DMS79 treated with DMSO at 0.1 percent for 48 hours (cell line): ENCODE measurements at regions not wholly inside any gene's neighbourhood (a gene's known extent, or its start where the extent isn't known, plus 50 kb on each side); places are given as distances from the start of the nearest gene placed in this dataset.

Experiments
- DNase-seq: peaks from one replicate; lab custom pipeline; 2025; lab: John Stamatoyannopoulos, UW

- DNase-seq = no peak
Measured at GRCh38 chr6:105907991-105908390, 178.1 kb upstream of the PRDM1 start.

GRCh38 chr6:105907301-105907700, 178.8 kb upstream of the PRDM1 start:
- DNase-seq = no peak

GRCh38 chr6:105902401-105903031, 183.6 kb upstream of the PRDM1 start:
- DNase-seq = no peak

- DNase-seq = no peak
Measured at GRCh38 chr6:105901583-105901982, 184.6 kb upstream of the PRDM1 start.

DNA sequence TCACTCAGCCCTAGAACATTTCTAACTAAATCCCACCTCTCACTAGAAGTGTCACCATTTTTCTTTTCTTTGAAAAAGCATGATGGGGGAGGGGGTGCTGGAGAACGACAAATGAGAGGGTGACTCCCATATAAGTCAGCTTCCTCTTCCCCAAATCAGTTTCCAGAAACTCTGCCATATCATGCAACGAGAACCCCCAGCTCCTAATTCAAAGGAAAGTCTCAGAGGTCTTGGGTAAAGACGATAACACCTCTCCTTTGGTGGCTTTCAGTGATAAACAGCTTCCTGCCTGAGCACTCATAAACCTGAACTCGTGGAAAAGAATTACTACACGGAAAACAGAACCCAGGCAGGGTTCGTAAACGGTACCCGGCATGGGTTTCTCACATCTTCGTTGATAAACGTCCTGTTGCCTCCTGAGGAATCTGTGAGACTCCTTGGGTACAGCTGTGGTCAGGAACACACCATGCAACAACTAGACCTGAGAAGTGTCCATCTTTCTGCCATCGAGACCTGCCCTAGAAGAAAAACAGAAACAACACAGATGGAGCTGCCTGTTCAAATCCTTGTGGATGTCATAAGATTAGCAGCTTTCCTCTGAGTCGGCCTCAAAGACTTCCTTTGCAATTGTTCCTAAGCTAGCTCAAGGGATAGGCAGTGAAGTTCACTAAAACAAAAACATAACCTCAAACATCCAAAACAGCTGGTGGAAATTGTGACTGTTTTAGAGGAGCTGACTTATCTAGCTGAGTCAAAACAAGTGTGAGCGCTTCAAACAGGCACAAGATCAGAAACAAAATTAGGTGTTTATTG, 185.8 kb upstream of the PRDM1 start:
- DNase-seq = no peak

GRCh38 chr6:105898286-105898685, 187.8 kb upstream of the PRDM1 start:
- no peak for DNase-seq

- DNase-seq = no peak
Measured at GRCh38 chr6:105897131-105897530, 189.0 kb upstream of the PRDM1 start.

DNA sequence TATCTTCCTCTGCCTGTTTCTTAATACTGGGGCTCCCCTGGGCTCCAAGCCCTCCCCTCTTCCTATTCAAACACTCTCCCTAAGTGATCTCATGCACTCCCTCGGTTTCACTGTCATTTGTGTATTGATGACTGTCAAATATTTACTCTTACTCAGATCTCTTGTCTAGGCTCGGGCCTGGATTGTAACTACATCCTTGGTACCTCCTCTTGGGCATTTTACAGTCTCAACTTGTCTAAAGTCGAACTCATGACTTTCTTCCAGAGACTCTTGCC, 189.4 kb upstream of the PRDM1 start:
- no peak for DNase-seq

GRCh38 chr6:105896052-105896820, 189.9 kb upstream of the PRDM1 start:
- no peak for DNase-seq

- no peak for DNase-seq
Measured at GRCh38 chr6:105894556-105894955, 191.6 kb upstream of the PRDM1 start.

- DNase-seq = no peak
Measured at GRCh38 chr6:105893741-105894140, 192.4 kb upstream of the PRDM1 start.

- no peak for DNase-seq
Measured at GRCh38 chr6:105892577-105893262, 193.4 kb upstream of the PRDM1 start.

GRCh38 chr6:105890521-105891244, 195.5 kb upstream of the PRDM1 start:
- no peak for DNase-seq

DNA sequence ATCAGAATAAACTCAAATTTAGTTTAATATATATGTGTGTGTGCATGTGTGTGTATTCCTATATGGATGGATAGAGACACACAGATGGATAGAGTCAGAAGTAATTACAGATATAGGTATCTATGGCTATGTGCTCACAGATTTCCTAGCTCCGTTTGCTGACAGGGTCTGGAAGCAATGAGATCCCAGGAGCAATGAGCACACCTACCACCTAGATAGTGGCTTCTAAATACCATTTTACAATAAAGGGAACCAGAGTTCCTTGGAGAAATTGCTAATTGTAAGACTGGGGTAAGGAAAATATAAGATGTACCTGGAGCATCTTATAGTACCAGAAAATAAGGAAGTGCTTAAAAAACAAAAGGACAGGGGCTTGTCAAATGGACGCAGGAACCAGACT, 196.2 kb upstream of the PRDM1 start:
- no peak for DNase-seq

DNA sequence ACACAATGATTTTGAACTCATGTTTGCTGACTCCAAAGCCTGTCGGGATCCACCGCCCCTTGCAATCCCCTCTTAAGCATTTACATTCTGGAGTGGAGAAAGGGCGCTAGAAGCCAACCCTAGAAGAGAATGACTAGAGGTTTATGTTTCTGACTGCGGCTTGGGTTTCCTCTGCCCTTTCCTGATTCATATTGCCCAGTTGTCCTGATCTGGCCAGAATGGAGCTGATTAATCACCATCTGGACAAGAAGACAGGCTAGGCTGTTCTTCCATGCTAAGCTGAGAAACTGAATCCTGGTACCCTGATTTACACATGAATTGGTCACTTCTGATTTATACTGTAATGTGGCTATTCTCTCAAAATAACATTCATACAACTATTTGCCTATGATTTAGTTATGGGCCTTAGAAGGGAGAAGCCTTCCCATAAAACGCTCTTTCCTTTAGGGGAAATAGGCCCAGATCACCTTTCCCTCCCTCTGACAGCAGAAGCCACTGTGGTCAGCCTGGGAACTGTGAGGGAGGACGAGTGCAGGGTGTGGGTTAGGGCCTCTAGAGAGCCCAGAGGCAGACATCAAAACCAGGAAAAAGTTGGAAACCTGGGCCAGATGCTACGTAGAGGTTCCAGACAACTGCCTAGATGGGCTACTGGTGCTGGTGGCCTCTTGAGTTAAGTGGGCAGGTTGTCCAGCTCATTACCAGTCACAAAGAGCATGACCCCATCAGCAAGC, 199.2 kb upstream of the PRDM1 start:
- no peak for DNase-seq

DNA sequence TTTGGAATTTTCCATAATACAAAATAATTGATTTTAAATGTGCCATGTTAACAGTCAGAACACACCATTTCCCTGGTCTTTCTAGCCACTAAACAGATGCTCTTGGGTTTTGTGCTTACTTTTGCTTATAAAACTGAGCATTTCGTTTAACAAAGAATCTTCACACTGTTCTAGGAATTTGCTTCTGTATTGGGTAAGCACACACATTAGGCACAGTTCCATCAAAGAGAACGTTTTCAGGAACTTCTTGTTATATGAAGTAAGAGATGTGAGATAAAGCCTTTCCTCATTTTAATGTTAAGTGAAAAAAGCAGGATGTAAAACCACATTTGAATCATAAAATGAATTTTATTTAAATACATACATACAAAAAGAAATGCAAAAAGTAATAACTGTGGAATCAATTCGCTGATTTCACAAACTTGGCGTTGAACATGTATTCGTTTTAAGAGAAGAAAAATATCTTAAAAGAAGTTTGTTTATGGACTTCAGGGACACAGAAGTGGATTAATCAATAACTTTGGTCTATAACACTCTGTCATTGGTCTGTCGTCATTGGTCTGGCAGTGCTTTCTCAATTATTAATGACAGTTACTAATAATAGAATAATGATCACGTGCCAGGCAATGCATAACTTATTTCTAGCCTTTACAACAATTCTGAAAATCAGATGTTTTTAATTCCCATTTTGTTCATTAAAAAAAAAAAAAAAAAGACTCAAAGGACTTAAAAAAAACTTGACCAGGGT, 199.9 kb upstream of the PRDM1 start:
- no peak for DNase-seq

DNA sequence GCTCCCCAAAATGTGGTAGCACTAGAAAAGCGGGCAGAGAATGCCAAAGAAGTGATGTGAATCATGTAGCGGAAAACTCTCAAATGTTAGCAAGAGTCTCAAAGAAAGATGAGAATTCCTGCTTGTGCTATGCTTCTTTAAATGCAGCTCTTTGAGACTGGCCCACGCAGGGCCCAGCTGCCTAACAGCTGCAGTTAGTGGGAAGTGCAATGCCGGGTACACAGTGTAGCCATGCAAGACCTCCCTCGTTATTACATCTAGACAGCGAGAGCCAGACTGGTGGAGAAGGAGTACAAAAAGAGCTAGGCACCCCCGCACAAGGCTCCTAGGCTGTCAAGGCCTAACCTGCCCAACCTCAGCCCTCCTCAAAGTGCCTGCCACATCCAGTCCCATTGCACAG, 201.7 kb upstream of the PRDM1 start:
- no peak for DNase-seq

DNA sequence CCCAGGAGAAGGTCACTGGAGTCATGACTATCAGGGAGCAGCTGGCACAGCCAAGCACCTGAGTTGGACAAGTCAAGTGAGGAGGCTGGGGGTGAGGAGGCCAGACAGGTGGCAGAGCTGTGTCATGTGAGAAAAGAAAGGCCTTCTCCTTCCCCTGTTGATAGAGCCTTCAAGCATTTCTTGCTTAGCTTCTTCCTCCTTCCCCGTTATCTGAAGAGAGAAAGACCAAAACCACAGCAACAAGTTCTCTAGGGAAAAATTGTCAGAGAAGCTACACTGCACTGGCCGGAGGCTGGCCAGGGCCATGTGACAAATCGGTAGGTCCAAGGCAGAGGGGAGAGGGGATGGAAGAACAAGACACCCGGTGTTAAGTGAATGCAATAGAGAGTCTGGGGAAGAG, 202.1 kb upstream of the PRDM1 start:
- no peak for DNase-seq

DNA sequence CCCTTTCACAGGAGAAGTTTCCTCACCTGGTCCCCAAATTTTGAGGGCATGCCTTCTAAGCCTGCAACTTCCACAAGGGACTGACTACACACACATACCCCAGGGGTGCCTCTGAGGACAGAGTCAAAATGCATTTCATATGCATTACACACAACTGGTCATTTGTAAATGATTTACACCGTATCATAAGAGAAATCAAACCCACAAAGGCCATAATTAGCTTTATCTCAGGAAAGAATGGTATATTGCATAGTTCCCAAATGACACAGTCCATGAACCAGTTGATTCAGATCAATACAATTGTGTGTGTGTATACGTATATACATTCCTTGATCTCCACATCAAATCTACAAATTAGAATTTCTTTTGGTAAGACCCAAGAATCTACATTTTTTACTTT, 203.3 kb upstream of the PRDM1 start:
- no peak for DNase-seq

DNA sequence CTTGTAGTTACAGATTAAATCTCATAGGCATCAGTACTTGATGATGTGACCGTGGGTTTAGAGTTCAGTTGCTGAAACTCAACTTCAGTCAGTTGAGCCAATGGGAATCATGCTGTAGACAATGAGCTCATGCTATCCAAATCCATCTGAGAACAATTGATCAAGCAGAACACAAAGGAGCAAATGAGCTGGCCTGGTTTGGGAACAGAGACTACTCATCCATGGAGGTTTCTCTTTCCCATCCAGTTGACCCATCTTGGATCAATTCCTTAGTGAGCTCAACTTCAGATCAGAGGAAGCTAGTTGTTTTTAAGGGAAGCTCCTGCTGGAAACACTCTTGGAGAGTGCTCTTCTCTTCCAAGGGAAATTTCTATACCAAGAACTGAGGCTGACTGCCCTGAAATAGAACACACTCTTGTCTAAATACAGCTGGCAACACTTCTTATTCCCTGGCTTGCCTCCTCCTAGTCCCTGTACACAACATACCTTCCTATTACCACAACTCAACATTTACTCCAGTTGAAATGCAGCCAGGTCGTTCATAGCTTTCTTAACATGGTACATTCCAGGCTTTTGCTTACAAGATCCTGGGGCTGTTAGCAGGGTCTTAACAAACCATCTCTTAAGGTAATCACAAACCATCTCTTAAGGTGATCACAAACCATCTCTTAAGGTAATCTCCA, 203.9 kb upstream of the PRDM1 start:
- DNase-seq = no peak
